Naive thymus-derived CD4-positive, alpha-beta T cell (primary cell): ENCODE measurements at regions not wholly inside any gene's neighbourhood (a gene's known extent, or its start where the extent isn't known, plus 50 kb on each side); places are given as distances from the start of the nearest gene placed in this dataset.

Experiments used
- ATAC-seq: fragments of 150-1000 bp; cut with Tn5 transposase; 2 replicates; pipeline ENCODE4 v1.10.0; 2021; ENCODE audit warnings: mild to moderate bottlenecking, moderate library complexity
- CTCF ChIA-PET: fragments of 350-600 bp; sonication (Branson Sonifier 250); formaldehyde crosslinking; loops from one replicate; lab custom pipeline; 2021; ENCODE audit warnings: antibody characterized with exemption; lab: Charles Lee
- POLR2A ChIA-PET: fragments of 350-600 bp; sonication (Branson Sonifier 250); formaldehyde crosslinking; loops from one replicate; lab custom pipeline; 2021; ENCODE audit warnings: antibody characterized with exemption, inconsistent platforms; lab: Charles Lee
- DNase-seq, 9 donors: peaks; one replicate each; pipeline versions ENCODE4 v3.0.0 to v3.0.0-alpha.2; 2020 to 2022; ENCODE audit warnings: mixed read lengths in 1 of 9
- H3K27ac ChIP-seq: one replicate; pipeline ENCODE4 v1.7.0; 2013; ENCODE audit warnings: mild to moderate bottlenecking, low read depth, low read length, moderate library complexity
- H3K27me3 ChIP-seq, 2 donors: one replicate each; pipeline ENCODE4 v1.7.0; 2013; ENCODE audit warnings: low read length in 2 of 2, mild to moderate bottlenecking in 2 of 2, moderate library complexity in 2 of 2; ENCODE audit not compliant: control insufficient read depth in 2 of 2, insufficient read depth in 2 of 2
- H3K36me3 ChIP-seq, 3 experiments: 1 replicate in 2 of 3; 2 replicates in 1 of 3; pipeline ENCODE4 v1.7.0; 2013; ENCODE audit warnings: low read length in 3 of 3, mild to moderate bottlenecking in 3 of 3, moderate library complexity in 1 of 3; ENCODE audit not compliant: insufficient read depth in 3 of 3, control insufficient read depth in 2 of 3
- H3K4me1 ChIP-seq, 2 donors: one replicate each; pipeline ENCODE4 v1.7.0; 2013; ENCODE audit warnings: low read length in 2 of 2, mild to moderate bottlenecking in 2 of 2, moderate library complexity in 1 of 2; ENCODE audit not compliant: control insufficient read depth in 2 of 2, insufficient read depth in 2 of 2
- H3K4me3 ChIP-seq: 2 replicates; pipeline ENCODE4 v1.7.0; 2013; ENCODE audit warnings: mild to moderate bottlenecking, low read length
- H3K9me3 ChIP-seq, 3 experiments: 1 replicate in 2 of 3; 2 replicates in 1 of 3; pipeline ENCODE4 v1.7.0; 2013; ENCODE audit warnings: low read length in 3 of 3; ENCODE audit not compliant: control insufficient read depth in 2 of 3
- H3K27ac Mint-ChIP-seq, 9 donors: one replicate each; pipeline ENCODE4 v1.8.0; 2020 to 2022; ENCODE audit warnings: mixed read lengths in 9 of 9, mild to moderate bottlenecking in 8 of 9, moderate library complexity in 5 of 9, inconsistent platforms in 2 of 9
- H3K27me3 Mint-ChIP-seq, 5 donors: one replicate each; pipeline ENCODE4 v1.8.0; 2021 to 2022; ENCODE audit warnings: mixed read lengths in 5 of 5, mild to moderate bottlenecking in 1 of 5
- H3K36me3 Mint-ChIP-seq, 5 donors: one replicate each; pipeline ENCODE4 v1.8.0; 2020 to 2022; ENCODE audit warnings: mixed read lengths in 5 of 5, mild to moderate bottlenecking in 3 of 5, inconsistent platforms in 1 of 5
- H3K4me1 Mint-ChIP-seq, 7 donors: one replicate each; pipeline ENCODE4 v1.8.0; 2020 to 2022; ENCODE audit warnings: mixed read lengths in 7 of 7, mild to moderate bottlenecking in 3 of 7, inconsistent platforms in 1 of 7
- H3K4me3 Mint-ChIP-seq, 10 donors: one replicate each; pipeline ENCODE4 v1.8.0; 2020 to 2022; ENCODE audit warnings: mild to moderate bottlenecking in 10 of 10, mixed read lengths in 10 of 10, moderate library complexity in 6 of 10, inconsistent platforms in 2 of 10
- H3K9me3 Mint-ChIP-seq, 11 donors: one replicate each; pipeline ENCODE4 v1.8.0; 2020 to 2022; ENCODE audit warnings: mixed read lengths in 11 of 11, mild to moderate bottlenecking in 4 of 11, inconsistent platforms in 1 of 11, moderate library complexity in 1 of 11
- intact Hi-C, 2 donors: fragments of 100-400 bp; cut with micrococcal nuclease; formaldehyde crosslinking; loops; one replicate each; pipeline ENCODE4 v1.15.1; 2023

DNA sequence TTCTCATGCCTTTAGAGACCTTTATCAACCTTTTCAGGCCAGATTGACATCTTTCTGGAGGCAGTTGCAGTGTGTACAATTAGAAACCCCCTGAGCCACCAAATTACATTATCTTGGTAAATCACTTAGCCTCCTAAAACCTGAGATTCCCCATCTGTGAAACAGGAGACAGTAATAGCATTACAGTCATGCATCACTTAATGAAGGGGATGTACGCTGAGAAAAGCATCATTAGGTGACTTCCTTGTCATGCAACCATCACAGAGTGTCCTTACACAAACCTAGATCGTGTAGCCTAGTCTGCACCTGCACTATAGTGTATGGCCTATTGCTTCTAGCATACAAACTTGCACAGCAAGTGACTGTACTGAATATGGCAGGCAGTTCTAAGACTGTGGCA, 400.8 kb upstream of the CNTN3 start:
- CTCF ChIA-PET = no interaction called here
- Histone ChIP-seq H3K27me3 (no peaks in the 10 kb centered on the region), H3K4me1 (no peaks in the 10 kb centered on the region), H3K27ac (no peak overlapping the region), H3K9me3 (no peaks in the 10 kb centered on the region), H3K4me3 (no peak overlapping the region), H3K36me3 (no peaks in the 10 kb centered on the region)
- Mint-ChIP-seq H3K4me3 (no peak overlapping the region), H3K27me3 (no peaks in the 10 kb centered on the region), H3K9me3 (peaks cover 0 to 8% (median 2%) of the 10 kb centered on the region in 11 donors), H3K27ac (no peak overlapping the region), H3K4me1 (no peaks in the 10 kb centered on the region), H3K36me3 (no peaks in the 10 kb centered on the region)
- DNase-seq (no peak), ATAC-seq (no peak)
- POLR2A ChIA-PET = no interaction called here
- intact Hi-C loops = no loop called here

DNA sequence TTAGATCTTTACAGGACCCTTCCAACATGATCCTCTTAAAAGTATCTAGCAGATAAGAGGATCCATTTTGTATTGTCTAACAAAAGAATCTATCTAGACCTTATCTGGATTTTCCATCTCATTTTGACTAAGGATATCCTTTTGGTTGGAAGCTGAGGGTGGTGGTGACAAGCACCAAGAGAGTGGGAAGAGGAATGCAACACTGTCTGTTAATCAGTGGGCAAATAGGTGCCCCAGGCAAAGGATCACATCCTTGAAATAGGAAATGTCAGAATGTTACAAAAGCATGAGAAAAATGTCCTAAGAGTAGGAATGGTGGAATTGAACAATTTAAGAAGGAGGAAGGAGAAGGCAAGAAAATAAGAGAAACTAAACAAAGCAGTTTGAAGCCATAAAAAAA, 420.7 kb upstream of the CNTN3 start:
- ATAC-seq (no peak), DNase-seq (no peak)
- H3K27me3 ChIP-seq = no peaks in the 10 kb centered on the region
- Mint-ChIP-seq H3K36me3 (peaks cover 0 to 3% (median 0%) of the 10 kb centered on the region in 5 donors), H3K9me3 (peaks cover 2 to 16% (median 9%) of the 10 kb centered on the region in 11 donors), H3K4me1 (no peaks in the 10 kb centered on the region), H3K4me3 (no peak overlapping the region), H3K27me3 (no peaks in the 10 kb centered on the region), H3K27ac (no peak overlapping the region)
- intact Hi-C loops = no loop called here
- no peaks in the 10 kb centered on the region for H3K36me3 ChIP-seq
- no peaks in the 10 kb centered on the region for H3K9me3 ChIP-seq
- no peaks in the 10 kb centered on the region for H3K4me1 ChIP-seq
- CTCF ChIA-PET = no interaction called here
- no peak overlapping the region for H3K4me3 ChIP-seq
- no peak overlapping the region for H3K27ac ChIP-seq
- POLR2A ChIA-PET = no interaction called here

DNA sequence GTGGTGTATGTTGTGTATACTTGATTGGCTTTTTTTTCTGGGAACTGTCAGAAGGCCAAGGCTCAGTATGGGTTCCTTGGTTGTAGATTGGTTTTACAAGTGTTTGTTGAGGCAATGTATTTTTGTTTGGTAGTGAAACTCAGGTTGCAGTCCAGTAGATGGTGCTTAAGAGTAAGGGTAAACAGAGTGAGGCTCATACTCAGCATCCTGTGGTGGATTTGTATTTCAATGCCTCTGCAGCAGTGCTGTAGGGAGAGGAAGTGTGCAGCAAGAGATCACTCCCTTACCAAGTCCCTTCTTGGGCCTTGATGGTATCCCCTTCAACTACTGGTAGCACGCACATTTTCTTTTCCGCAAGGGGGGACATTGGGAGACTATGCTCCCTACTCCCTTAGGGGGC, 428.5 kb upstream of the CNTN3 start:
- Histone ChIP-seq H3K36me3 (no peaks in the 10 kb centered on the region), H3K4me3 (no peak overlapping the region), H3K4me1 (no peaks in the 10 kb centered on the region), H3K27me3 (no peaks in the 10 kb centered on the region), H3K9me3 (peaks cover 0 to 16% (median 0%) of the 10 kb centered on the region in 3 experiments), H3K27ac (no peak overlapping the region)
- H3K4me1 Mint-ChIP-seq = no peaks in the 10 kb centered on the region
- no peak overlapping the region for H3K27ac Mint-ChIP-seq
- H3K27me3 Mint-ChIP-seq = no peaks in the 10 kb centered on the region
- intact Hi-C loops = no loop called here
- peaks cover 13 to 46% (median 25%) of the 10 kb centered on the region in 11 donors for H3K9me3 Mint-ChIP-seq
- H3K36me3 Mint-ChIP-seq = peaks cover 0 to 3% (median 0%) of the 10 kb centered on the region in 5 donors
- H3K4me3 Mint-ChIP-seq = no peak overlapping the region
- CTCF ChIA-PET = no interaction called here
- POLR2A ChIA-PET = no interaction called here
- ATAC-seq (no peak), DNase-seq (no peak)

DNA sequence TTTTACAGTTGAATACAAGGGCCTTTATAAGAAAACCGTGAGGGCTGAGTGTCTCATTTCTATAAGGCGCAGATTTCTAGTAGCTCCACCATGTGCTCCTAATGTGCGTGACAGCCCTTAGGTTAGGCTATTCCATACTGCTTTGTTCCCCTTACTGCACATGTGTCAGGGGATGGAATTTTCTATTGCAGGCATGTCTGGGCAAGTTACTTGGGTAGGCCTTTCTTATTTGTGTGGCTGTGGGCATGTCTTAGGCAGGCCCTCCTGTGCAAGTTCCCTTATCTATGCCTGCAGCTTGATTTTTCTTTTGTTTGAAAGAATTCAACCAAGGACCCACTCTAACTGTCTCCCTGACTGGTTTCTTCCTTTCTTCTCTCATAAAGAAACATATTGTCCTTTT, 434.2 kb upstream of the CNTN3 start:
- H3K27me3 ChIP-seq = no peaks in the 10 kb centered on the region
- peaks cover 1 to 25% (median 7%) of the 10 kb centered on the region in 11 donors for H3K9me3 Mint-ChIP-seq
- no peak overlapping the region for H3K4me3 ChIP-seq
- POLR2A ChIA-PET = no interaction called here
- H3K36me3 ChIP-seq = no peaks in the 10 kb centered on the region
- ATAC-seq (no peak), DNase-seq (no peak)
- H3K4me1 Mint-ChIP-seq = no peaks in the 10 kb centered on the region
- no peaks in the 10 kb centered on the region for H3K27me3 Mint-ChIP-seq
- H3K27ac Mint-ChIP-seq = no peak overlapping the region
- no peaks in the 10 kb centered on the region for H3K36me3 Mint-ChIP-seq
- intact Hi-C loops = no loop called here
- CTCF ChIA-PET = no interaction called here
- no peak overlapping the region for H3K27ac ChIP-seq
- no peaks in the 10 kb centered on the region for H3K9me3 ChIP-seq
- H3K4me1 ChIP-seq = no peaks in the 10 kb centered on the region
- H3K4me3 Mint-ChIP-seq = no peak overlapping the region

DNA sequence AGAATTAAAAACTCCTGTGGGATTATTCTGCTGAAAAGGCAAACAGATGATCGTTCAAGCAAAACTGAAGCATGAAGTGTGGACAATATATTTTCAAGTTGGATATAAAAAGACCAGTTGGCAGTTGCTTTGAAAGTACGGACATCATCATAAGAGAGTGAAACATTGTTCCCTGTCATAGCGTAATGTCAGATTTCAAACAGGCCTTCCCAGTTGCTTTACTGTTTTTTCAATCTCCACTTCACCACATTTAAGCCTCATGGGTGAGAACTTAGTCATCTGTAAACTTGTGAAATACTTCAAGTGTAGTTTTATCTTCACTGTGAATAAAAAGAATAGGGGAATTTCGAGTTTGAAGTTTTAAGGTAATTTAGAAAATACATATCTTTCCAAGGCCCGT, 435.1 kb upstream of the CNTN3 start:
- Mint-ChIP-seq H3K27me3 (no peaks in the 10 kb centered on the region), H3K36me3 (no peaks in the 10 kb centered on the region), H3K9me3 (peaks cover 1 to 25% (median 6%) of the 10 kb centered on the region in 11 donors), H3K4me3 (no peak overlapping the region), H3K27ac (no peak overlapping the region), H3K4me1 (no peaks in the 10 kb centered on the region)
- CTCF ChIA-PET = no interaction called here
- Histone ChIP-seq H3K4me1 (no peaks in the 10 kb centered on the region), H3K36me3 (no peaks in the 10 kb centered on the region), H3K4me3 (no peak overlapping the region), H3K27me3 (no peaks in the 10 kb centered on the region), H3K9me3 (no peaks in the 10 kb centered on the region), H3K27ac (no peak overlapping the region)
- ATAC-seq = no peak
- DNase-seq = no peak
- intact Hi-C loops = no loop called here
- POLR2A ChIA-PET = no interaction called here

DNA sequence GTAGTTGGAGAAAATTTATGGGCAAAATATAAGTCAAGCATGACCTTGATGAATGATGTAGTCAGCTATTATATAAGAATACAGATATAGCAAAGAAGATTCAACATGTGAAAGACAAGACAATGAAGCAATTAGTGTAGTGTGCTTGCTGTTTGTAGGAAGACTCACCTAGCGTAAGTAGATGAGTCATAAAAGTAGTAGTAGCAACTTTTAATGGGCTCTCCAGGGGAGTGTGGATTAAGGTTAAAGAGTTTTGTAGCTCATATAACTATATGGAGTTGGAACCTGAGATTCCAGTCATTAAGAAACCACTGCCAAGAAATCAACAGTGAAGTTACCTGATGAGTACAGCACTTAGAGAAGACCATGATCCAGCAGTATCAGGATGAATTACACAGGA, 444.7 kb upstream of the CNTN3 start:
- Mint-ChIP-seq H3K27ac (no peak overlapping the region), H3K4me1 (no peaks in the 10 kb centered on the region), H3K9me3 (peaks cover 1 to 37% (median 6%) of the 10 kb centered on the region in 11 donors), H3K27me3 (no peaks in the 10 kb centered on the region), H3K4me3 (no peak overlapping the region), H3K36me3 (peaks cover 0 to 4% (median 0%) of the 10 kb centered on the region in 5 donors)
- no peaks in the 10 kb centered on the region for H3K9me3 ChIP-seq
- ChIA-PET CTCF (no interaction called here), POLR2A (no interaction called here)
- DNase-seq (no peak), ATAC-seq (no peak)
- intact Hi-C loops = no loop called here
- no peaks in the 10 kb centered on the region for H3K4me1 ChIP-seq
- no peaks in the 10 kb centered on the region for H3K36me3 ChIP-seq
- H3K27me3 ChIP-seq = no peaks in the 10 kb centered on the region
- H3K27ac ChIP-seq = no peak overlapping the region
- no peak overlapping the region for H3K4me3 ChIP-seq

DNA sequence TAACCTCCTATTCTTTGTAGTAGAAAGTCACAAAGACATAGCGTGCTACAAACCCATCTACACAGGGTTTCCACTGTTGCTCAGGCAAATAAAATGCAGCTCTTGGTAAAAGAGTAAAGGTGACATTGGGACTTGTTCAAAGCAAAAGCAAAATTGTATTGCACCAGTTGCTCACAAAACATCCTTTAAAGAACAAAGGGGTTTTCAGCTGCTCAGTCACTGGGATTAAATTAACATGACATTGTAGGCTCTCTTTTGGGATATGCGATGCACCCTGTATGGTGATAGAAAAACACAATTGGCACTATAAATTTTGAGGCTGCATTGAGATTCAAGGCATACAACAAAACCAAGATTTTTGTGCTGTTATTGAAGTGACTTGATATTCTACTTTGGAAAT, 447.3 kb upstream of the CNTN3 start:
- Histone ChIP-seq H3K4me3 (no peak overlapping the region), H3K27ac (no peak overlapping the region), H3K27me3 (no peaks in the 10 kb centered on the region), H3K9me3 (no peaks in the 10 kb centered on the region), H3K4me1 (no peaks in the 10 kb centered on the region), H3K36me3 (no peaks in the 10 kb centered on the region)
- CTCF ChIA-PET = no interaction called here
- ATAC-seq = no peak
- no peaks in the 10 kb centered on the region for H3K36me3 Mint-ChIP-seq
- DNase-seq = no peak
- intact Hi-C loops = no loop called here
- POLR2A ChIA-PET = no interaction called here
- no peak overlapping the region for H3K27ac Mint-ChIP-seq
- no peaks in the 10 kb centered on the region for H3K4me1 Mint-ChIP-seq
- H3K9me3 Mint-ChIP-seq = peaks cover 0 to 38% (median 14%) of the 10 kb centered on the region in 11 donors
- no peak overlapping the region for H3K4me3 Mint-ChIP-seq
- H3K27me3 Mint-ChIP-seq = no peaks in the 10 kb centered on the region
